Vagina (tissue), 2 donors: ENCODE measurements at regions not wholly inside any gene's neighbourhood (a gene's known extent, or its start where the extent isn't known, plus 50 kb on each side); places are given as distances from the start of the nearest gene placed in this dataset.

Experiments used
- DNase-seq, 2 donors: peaks; one replicate each; pipeline ENCODE4 v3.0.0-alpha.2; 2017; ENCODE audit errors: extremely low spot score in 2 of 2
- H3K27ac ChIP-seq: fragments of 200-600 bp; sonication (generic); one replicate; pipeline ENCODE4 v1.5.1; 2019
- H3K27me3 ChIP-seq: fragments of 200-600 bp; sonication (generic); one replicate; pipeline ENCODE4 v1.5.1; 2019
- H3K36me3 ChIP-seq, 2 donors: fragments of 200-600 bp; sonication (generic); one replicate each; pipeline ENCODE4 v1.5.1; 2017 to 2019
- H3K4me1 ChIP-seq: fragments of 200-600 bp; sonication (generic); one replicate; pipeline ENCODE4 v1.5.1; 2019
- H3K4me3 ChIP-seq, 2 donors: fragments of 200-600 bp; sonication (generic); 1 replicate in 1 of 2; 2 replicates in 1 of 2; pipeline ENCODE4 v1.5.1; 2016 to 2019
- H3K9me3 ChIP-seq: fragments of 200-600 bp; sonication (generic); one replicate; pipeline ENCODE4 v1.5.1; 2019
- CTCF ChIP-seq, 3 experiments: fragments of 450-650 bp in 2 of 3; fragments of 200-600 bp in 1 of 3; sonication (generic) in 1 of 3; IDR thresholded peaks; one replicate each; pipeline ENCODE4 v1.5.1; 2017 to 2019; ENCODE audit warnings: antibody characterized with exemption in 3 of 3, mild to moderate bottlenecking in 2 of 3, moderate library complexity in 2 of 3
- POLR2A ChIP-seq, 2 donors: fragments of 450-650 bp; IDR thresholded peaks; one replicate each; pipeline ENCODE4 v1.6.1; 2017; ENCODE audit warnings: antibody characterized with exemption in 2 of 2, mild to moderate bottlenecking in 2 of 2, moderate library complexity in 2 of 2
- POLR2AphosphoS5 ChIP-seq, 2 donors: sonication (generic); formaldehyde crosslinking; IDR thresholded peaks; one replicate each; pipeline ENCODE4 v1.9.0; 2017; ENCODE audit warnings: antibody characterized with exemption in 2 of 2, mild to moderate bottlenecking in 2 of 2, low read depth in 1 of 2; ENCODE audit not compliant: insufficient read depth in 1 of 2
- intact Hi-C: fragments of 100-400 bp; cut with DNase I; formaldehyde crosslinking; loops from one replicate; pipeline ENCODE4 v1.15.1; 2023

- H3K9me3 ChIP-seq = no peaks in the 10 kb centered on the region
- no peaks in the 10 kb centered on the region for H3K36me3 ChIP-seq
- TF ChIP-seq CTCF (IDR thresholded peaks at IDR 0.05) (no peak), POLR2AphosphoS5 (IDR thresholded peaks at IDR 0.05; ENCODE audit: insufficient read depth in 1 of 2, low read depth in 1 of 2) (no peak), POLR2A (IDR thresholded peaks at IDR 0.05) (no peak)
- no peaks in the 10 kb centered on the region for H3K27me3 ChIP-seq
- DNase-seq = no peak
- no peak overlapping the region for H3K4me3 ChIP-seq
- intact Hi-C loops = no loop called here
- no peak overlapping the region for H3K27ac ChIP-seq
- H3K4me1 ChIP-seq = no peaks in the 10 kb centered on the region
Measured at GRCh38 chr2:111684611-111685010, 199.4 kb downstream of the ANAPC1 start.

DNA sequence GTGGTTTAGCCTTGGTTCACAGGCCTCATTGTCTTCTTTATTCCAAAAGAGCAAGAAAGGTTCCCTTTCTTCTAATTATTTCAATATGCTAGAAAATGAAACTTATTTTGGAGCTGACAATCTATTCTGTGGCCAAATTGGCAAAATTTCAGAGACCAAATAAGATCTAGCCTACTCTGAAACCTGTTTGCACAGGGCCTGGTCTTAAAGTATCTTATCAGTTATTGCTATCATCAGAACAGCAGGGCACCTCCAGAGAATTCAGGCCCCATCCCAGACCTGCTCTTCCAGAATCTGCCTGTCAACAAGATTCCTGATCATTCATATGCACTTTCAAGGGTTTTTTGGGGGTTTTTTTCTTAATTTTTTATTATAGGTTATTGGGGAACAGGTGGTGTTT, 198.7 kb downstream of the ANAPC1 start:
- H3K27ac ChIP-seq = no peak overlapping the region
- DNase-seq = no peak
- no peaks in the 10 kb centered on the region for H3K36me3 ChIP-seq
- no peak for TF ChIP-seq POLR2A (IDR thresholded peaks at IDR 0.05)
- TF ChIP-seq POLR2AphosphoS5 (IDR thresholded peaks at IDR 0.05; ENCODE audit: insufficient read depth in 1 of 2, low read depth in 1 of 2) = no peak
- no peak for TF ChIP-seq CTCF (IDR thresholded peaks at IDR 0.05)
- H3K4me1 ChIP-seq = no peaks in the 10 kb centered on the region
- H3K9me3 ChIP-seq = no peaks in the 10 kb centered on the region
- intact Hi-C loops = no loop called here
- no peaks in the 10 kb centered on the region for H3K27me3 ChIP-seq
- H3K4me3 ChIP-seq = no peak overlapping the region

- H3K27ac ChIP-seq = no peak overlapping the region
- H3K4me3 ChIP-seq = no peak overlapping the region
- DNase-seq = no peak
- intact Hi-C loops = no loop called here
- H3K9me3 ChIP-seq = no peaks in the 10 kb centered on the region
- no peaks in the 10 kb centered on the region for H3K36me3 ChIP-seq
- H3K27me3 ChIP-seq = no peaks in the 10 kb centered on the region
- no peak for TF ChIP-seq CTCF (IDR thresholded peaks at IDR 0.05)
- TF ChIP-seq POLR2AphosphoS5 (IDR thresholded peaks at IDR 0.05; ENCODE audit: insufficient read depth in 1 of 2, low read depth in 1 of 2) = no peak
- TF ChIP-seq POLR2A (IDR thresholded peaks at IDR 0.05) = no peak
- H3K4me1 ChIP-seq = no peaks in the 10 kb centered on the region
Measured at GRCh38 chr2:111686994-111687393, 197.0 kb downstream of the ANAPC1 start.

- DNase-seq = no peak
- Histone ChIP-seq H3K36me3 (no peaks in the 10 kb centered on the region), H3K9me3 (no peaks in the 10 kb centered on the region), H3K27me3 (no peaks in the 10 kb centered on the region), H3K27ac (no peak overlapping the region), H3K4me1 (no peaks in the 10 kb centered on the region), H3K4me3 (no peak overlapping the region)
- no peak for TF ChIP-seq CTCF (IDR thresholded peaks at IDR 0.05)
- TF ChIP-seq POLR2A (IDR thresholded peaks at IDR 0.05) = no peak
- TF ChIP-seq POLR2AphosphoS5 (IDR thresholded peaks at IDR 0.05; ENCODE audit: insufficient read depth in 1 of 2, low read depth in 1 of 2) = no peak
- intact Hi-C loops = no loop called here
Measured at GRCh38 chr2:111687911-111688310, 196.1 kb downstream of the ANAPC1 start.

DNA sequence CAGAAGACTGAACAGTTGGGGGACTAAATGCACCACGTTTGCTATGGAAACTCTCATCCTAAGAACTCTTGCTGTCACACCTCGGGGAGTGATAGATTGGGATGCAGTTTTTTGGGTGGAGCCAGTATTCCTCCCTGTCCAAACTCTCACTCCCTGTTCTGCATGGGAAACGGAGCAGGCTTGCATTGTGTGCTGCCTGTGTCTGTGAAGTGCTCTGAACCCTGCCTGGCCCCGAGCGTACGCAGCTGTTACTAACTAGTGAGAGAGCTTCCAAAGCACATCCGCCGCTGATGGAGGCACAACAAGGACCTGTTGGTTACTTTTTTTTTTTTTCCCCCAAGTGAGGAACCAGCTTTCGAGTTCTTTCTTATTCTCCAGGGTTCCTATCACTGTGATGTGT, 195.5 kb downstream of the ANAPC1 start:
- no peak overlapping the region for H3K4me3 ChIP-seq
- TF ChIP-seq CTCF (IDR thresholded peaks at IDR 0.05) (no peak), POLR2A (IDR thresholded peaks at IDR 0.05) (no peak), POLR2AphosphoS5 (IDR thresholded peaks at IDR 0.05; ENCODE audit: insufficient read depth in 1 of 2, low read depth in 1 of 2) (no peak)
- no peaks in the 10 kb centered on the region for H3K4me1 ChIP-seq
- intact Hi-C loops = no loop called here
- H3K27me3 ChIP-seq = no peaks in the 10 kb centered on the region
- no peak for DNase-seq
- no peaks in the 10 kb centered on the region for H3K36me3 ChIP-seq
- no peaks in the 10 kb centered on the region for H3K9me3 ChIP-seq
- H3K27ac ChIP-seq = no peak overlapping the region
